GM20000 (cell line): ENCODE measurements at regions not wholly inside any gene's neighbourhood (a gene's known extent, or its start where the extent isn't known, plus 50 kb on each side); places are given as distances from the start of the nearest gene placed in this dataset.
"Not testable (repeated sequence)": the region's sequence is repeated elsewhere in the genome, so short reads cannot be mapped to it uniquely, and the experiment has no call there.

Experiments
- DNase-seq: peaks from one replicate; pipeline ENCODE4 v3.0.0; 2012; ENCODE audit warnings: low spot score
- TF ChIP-seq, protein P1 (sequence below): IDR thresholded peaks from 2 replicates; pipeline ENCODE4 v1.5.1; 2012; ENCODE audit warnings: mild to moderate bottlenecking, control low read depth; ENCODE audit errors: extremely low read depth, missing control alignments

DNA sequence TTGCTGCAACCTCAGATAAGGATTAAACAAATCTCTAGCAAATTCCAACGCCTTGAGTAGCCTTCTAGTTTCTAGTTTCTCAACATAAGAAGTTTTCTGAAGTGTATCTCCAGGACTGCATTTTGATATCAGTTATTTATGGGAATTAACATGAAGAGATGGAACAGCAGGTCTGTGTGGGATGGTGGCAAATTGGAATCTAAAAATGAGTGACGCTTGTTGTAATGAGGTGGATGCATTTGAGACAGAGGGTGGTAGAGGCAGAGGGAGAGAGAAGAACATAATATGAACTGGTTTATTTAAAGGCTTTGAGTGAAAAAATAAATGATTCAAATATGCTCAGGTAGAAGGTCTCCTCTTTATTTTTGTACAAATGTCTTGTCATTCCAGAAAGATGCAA is 446.8 kb upstream of the GCFC2 start:
- DNase-seq, result no peak
- TF ChIP-seq, protein P1, sequence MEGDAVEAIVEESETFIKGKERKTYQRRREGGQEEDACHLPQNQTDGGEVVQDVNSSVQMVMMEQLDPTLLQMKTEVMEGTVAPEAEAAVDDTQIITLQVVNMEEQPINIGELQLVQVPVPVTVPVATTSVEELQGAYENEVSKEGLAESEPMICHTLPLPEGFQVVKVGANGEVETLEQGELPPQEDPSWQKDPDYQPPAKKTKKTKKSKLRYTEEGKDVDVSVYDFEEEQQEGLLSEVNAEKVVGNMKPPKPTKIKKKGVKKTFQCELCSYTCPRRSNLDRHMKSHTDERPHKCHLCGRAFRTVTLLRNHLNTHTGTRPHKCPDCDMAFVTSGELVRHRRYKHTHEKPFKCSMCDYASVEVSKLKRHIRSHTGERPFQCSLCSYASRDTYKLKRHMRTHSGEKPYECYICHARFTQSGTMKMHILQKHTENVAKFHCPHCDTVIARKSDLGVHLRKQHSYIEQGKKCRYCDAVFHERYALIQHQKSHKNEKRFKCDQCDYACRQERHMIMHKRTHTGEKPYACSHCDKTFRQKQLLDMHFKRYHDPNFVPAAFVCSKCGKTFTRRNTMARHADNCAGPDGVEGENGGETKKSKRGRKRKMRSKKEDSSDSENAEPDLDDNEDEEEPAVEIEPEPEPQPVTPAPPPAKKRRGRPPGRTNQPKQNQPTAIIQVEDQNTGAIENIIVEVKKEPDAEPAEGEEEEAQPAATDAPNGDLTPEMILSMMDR, result no peak

DNA sequence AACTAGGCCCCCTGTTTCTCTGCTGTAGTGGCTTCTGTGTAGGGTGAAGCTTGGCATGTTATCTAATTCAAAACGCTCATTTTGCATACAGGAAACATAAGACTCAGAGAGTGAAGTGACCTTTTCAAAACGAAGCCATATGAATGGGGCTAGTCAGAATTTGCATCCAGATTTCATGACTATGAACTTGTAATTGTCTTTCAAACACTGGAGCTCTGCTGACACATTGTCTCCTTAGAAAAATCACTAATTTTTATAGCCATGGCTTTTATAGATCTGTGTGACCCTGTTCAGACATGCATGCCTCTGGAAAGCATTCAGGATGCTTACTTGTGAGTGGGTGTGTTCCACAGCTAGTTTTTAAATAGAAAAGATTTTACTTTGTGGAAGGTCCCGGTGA is 444.3 kb upstream of the GCFC2 start:
- DNase-seq, result no peak
- TF ChIP-seq, protein P1, result no peak

DNA sequence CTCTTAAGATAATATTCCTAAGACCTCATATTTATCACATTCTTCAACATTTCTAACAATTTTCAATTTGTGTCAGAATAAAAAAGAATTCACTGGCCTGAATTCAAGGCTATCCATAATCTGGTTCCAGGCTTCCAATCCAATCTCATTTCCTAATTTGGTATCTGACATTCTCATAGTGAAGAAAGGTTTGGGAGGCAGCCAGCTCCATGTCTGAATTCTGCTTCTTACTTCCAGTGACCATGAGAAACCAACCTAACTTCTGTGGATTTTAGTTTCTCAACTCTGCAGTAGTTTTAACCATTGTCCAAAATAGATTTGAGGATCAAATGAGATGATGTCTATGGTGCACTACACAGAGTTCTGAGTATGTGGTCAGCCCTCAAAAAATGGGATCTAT is 439.1 kb upstream of the GCFC2 start:
- TF ChIP-seq, protein P1, result no peak
- DNase-seq, result no peak

DNA sequence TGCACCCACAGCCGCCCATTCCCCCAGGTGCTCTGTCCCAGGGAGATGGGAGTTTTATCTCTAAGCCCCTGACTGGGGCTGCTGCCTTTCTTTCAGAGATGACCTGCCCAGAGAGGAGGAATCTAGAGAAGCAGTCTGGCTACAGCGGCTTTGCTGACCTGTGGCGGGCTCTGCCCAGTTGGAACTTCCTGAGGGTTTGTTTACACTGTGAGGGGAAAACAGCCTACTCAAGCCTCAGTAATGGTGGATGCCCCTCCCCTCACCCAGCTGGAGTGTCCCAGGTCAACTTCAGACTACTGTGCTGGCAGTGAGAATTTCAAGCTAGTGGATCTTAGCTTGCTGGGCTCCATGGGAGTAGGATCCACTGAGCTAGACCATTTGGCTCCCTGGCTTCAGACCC is 428.6 kb upstream of the GCFC2 start:
- not testable (repeated sequence) for DNase-seq

DNA sequence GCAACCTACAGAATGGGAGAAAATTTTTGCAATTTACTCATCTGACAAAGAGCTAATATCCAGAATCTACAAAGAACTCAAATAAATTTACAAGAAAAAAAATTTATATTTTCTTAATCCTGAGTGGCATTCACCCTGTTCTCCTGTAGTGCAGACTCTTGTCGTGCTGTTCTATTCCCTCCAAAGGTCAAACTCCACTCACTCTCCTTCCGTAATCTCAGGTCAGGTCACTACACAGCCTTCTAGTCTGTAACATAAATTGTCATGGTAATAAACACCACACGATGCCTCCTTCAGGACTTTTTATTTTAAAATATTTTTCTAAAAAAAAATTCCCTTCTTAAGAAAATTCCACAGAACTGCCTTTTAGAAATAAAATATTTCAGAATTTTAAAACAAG is 417.9 kb upstream of the GCFC2 start:
- DNase-seq, result no peak
- TF ChIP-seq, protein P1, result no peak

DNA sequence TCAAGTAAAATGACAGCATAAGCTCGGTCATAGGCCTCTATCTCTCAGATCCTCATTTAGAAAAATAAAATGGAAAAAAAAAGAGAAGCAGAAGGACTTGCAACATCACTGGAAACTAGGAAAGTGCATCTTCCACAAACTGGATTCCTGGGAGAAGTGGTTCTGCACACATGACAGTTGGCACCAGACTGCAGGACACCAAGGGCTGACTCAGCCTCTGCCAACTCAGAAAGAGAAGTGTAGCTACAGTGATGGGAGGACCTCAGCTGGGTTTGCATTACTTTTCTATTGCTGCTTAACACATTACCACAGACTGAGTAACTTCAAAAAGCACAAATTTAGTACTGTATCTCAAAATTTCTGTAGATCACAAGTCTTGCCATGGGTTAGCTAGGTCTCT is 409.5 kb upstream of the GCFC2 start:
- no peak for DNase-seq
- TF ChIP-seq, protein P1, result no peak

DNA sequence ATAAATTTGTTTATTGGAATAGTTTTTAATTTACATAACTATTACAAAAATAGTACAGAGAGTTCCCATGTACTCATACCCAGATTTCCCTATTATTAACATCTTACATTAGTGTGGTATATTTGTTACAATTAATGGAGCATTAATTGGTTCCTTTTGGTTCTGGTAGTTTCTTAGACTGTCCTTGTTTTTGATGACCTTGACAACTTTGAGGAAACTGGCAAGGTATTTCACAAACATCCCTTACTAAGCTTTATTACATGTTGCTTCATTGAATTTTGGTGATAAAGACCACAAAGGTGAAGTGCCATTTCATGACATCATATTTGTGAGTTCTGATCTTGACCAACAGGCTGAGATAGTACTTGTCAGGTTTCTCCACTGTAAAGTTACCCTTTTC is 379.0 kb upstream of the GCFC2 start:
- no peak for DNase-seq
- TF ChIP-seq, protein P1, result no peak

DNA sequence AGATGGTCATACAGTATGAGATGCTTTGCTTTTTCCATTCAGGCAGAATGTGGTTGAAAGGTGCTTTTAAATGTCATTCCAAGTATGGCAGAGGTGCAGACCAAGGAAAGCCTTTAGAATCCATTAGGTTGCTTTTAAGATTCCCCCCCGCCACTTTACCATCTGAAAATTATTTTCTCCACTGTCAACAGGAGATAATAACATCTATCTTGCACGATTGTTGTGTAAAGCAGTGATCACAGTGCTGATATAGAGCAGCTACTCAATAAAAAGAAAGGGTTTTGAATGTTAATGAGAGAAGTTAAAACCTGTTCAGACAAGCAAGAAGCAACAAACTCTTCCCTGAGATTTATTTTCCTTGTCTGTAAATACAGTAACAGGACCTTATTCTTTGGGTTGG is 372.5 kb upstream of the GCFC2 start:
- TF ChIP-seq, protein P1, result no peak

More for the DNA sequence above, 372.5 kb upstream of the GCFC2 start:
- no peak for DNase-seq
